Sigmoid colon (tissue), 4 donors: ENCODE measurements at regions not wholly inside any gene's neighbourhood (a gene's known extent, or its start where the extent isn't known, plus 50 kb on each side); places are given as distances from the start of the nearest gene placed in this dataset.

Experiments used
- CTCF ChIP-seq, 4 experiments: fragments of 450-650 bp in 3 of 4; fragments of 200-600 bp in 1 of 4; IDR thresholded peaks; one replicate each; pipeline ENCODE4 v1.5.1; 2016 to 2019; ENCODE audit warnings: antibody characterized with exemption in 4 of 4, mild to moderate bottlenecking in 3 of 4, moderate library complexity in 2 of 4
- EP300 ChIP-seq, 4 donors: sonication (generic); formaldehyde crosslinking; IDR thresholded peaks; one replicate each; pipeline ENCODE4 v1.6.1; 2017; ENCODE audit warnings: antibody characterized with exemption in 4 of 4
- POLR2A ChIP-seq, 2 donors: fragments of 450-650 bp; IDR thresholded peaks; one replicate each; pipeline ENCODE4 v1.6.1; 2016; ENCODE audit warnings: antibody characterized with exemption in 2 of 2, mild to moderate bottlenecking in 2 of 2, moderate library complexity in 2 of 2
- POLR2AphosphoS5 ChIP-seq, 4 donors: sonication (generic); formaldehyde crosslinking; IDR thresholded peaks; one replicate each; pipeline ENCODE4 v1.6.1; 2017; ENCODE audit warnings: antibody characterized with exemption in 4 of 4

GRCh38 chr5:99045871-99046270 is 117.1 kb upstream of the CHD1 start:
- TF ChIP-seq POLR2A (IDR thresholded peaks at IDR 0.05), result no peak
- no peak for TF ChIP-seq POLR2AphosphoS5 (IDR thresholded peaks at IDR 0.05)
- no peak for TF ChIP-seq EP300 (IDR thresholded peaks at IDR 0.05)
- TF ChIP-seq CTCF (IDR thresholded peaks at IDR 0.05), result no peak
